GM12872 (cell line): ENCODE measurements at regions not wholly inside any gene's neighbourhood (a gene's known extent, or its start where the extent isn't known, plus 50 kb on each side); places are given as distances from the start of the nearest gene placed in this dataset.

Experiments
- CTCF ChIP-seq: IDR thresholded peaks from 3 replicates; pipeline ENCODE4 v1.5.1; 2011; ENCODE audit warnings: low read depth, mild to moderate bottlenecking, low read length, moderate library complexity; ENCODE audit not compliant: insufficient read depth

GRCh38 chr20:60857708-60858107 is 394.4 kb upstream of the CDH4 start:
- no peak for TF ChIP-seq CTCF

GRCh38 chr20:60862601-60863000 is 389.5 kb upstream of the CDH4 start:
- no peak for TF ChIP-seq CTCF

- no peak for TF ChIP-seq CTCF
These were observed 388.5 kb upstream of the CDH4 start for GRCh38 chr20:60863548-60863947.

GRCh38 chr20:60867589-60867988 is 384.5 kb upstream of the CDH4 start:
- TF ChIP-seq CTCF, result no peak

GRCh38 chr20:60868316-60868891 is 383.7 kb upstream of the CDH4 start:
- TF ChIP-seq CTCF, result no peak

GRCh38 chr20:60869087-60869486 is 383.0 kb upstream of the CDH4 start:
- no peak for TF ChIP-seq CTCF

- TF ChIP-seq CTCF, result no peak
These were observed 382.4 kb upstream of the CDH4 start for GRCh38 chr20:60869625-60870024.
